ENCODE measurements at regions not wholly inside any gene's neighbourhood (a gene's known extent, or its start where the extent isn't known, plus 50 kb on each side); places are given as distances from the start of the nearest gene placed in this dataset.

DNA sequence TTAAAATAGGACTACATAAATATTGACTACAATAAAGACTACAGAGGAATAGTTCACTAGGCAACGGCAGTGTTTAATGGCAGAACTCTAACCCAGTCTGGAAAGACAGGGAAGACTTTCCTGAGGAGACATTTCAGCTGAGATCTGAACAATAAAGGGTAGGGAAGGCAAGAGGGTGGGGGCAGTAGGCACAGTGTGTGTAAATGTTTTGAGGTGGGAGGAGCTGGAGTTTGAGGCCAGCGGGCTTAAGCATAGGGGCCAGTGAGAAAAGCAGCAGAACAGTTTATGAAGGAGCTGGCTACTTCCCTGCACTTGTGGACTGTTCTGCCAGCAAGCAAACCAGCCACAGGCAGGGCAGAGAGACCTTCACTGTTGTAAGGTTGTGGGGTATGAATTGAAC, 76.6 kb upstream of the UGP2 start:
- TF ChIP-seq, protein P1, sequence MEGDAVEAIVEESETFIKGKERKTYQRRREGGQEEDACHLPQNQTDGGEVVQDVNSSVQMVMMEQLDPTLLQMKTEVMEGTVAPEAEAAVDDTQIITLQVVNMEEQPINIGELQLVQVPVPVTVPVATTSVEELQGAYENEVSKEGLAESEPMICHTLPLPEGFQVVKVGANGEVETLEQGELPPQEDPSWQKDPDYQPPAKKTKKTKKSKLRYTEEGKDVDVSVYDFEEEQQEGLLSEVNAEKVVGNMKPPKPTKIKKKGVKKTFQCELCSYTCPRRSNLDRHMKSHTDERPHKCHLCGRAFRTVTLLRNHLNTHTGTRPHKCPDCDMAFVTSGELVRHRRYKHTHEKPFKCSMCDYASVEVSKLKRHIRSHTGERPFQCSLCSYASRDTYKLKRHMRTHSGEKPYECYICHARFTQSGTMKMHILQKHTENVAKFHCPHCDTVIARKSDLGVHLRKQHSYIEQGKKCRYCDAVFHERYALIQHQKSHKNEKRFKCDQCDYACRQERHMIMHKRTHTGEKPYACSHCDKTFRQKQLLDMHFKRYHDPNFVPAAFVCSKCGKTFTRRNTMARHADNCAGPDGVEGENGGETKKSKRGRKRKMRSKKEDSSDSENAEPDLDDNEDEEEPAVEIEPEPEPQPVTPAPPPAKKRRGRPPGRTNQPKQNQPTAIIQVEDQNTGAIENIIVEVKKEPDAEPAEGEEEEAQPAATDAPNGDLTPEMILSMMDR (conservative IDR thresholded peaks at IDR 0.05; ENCODE audit: low read length) = no peak
- no peak for TF ChIP-seq EZH2phosphoT487 (IDR thresholded peaks at IDR 0.05; ENCODE audit: borderline replicate concordance, low read depth, low read length)

Data from OCI-LY7 (cell line).